K562 (cell line): ENCODE measurements at regions not wholly inside any gene's neighbourhood (a gene's known extent, or its start where the extent isn't known, plus 50 kb on each side); places are given as distances from the start of the nearest gene placed in this dataset.

Experiments used
- ATF4 ChIP-seq: fragments of 450-650 bp; formaldehyde crosslinking; IDR thresholded peaks from 2 replicates; pipeline ENCODE4 v1.4.0; 2022; ENCODE audit warnings: mild to moderate bottlenecking, moderate library complexity
- CTCF ChIP-seq, 3 experiments: IDR thresholded peaks in 2 of 3; conservative IDR thresholded peaks in 1 of 3; 2 replicates each; pipeline ENCODE4 v1.5.1; 2011 to 2012; ENCODE audit warnings: low read length in 3 of 3, mild to moderate bottlenecking in 3 of 3, control low read depth in 2 of 3, improper control_type of control experiment in 1 of 3, inconsistent platforms in 1 of 3, low read depth in 1 of 3, mixed read lengths in 1 of 3, moderate library complexity in 1 of 3; ENCODE audit not compliant: insufficient read depth in 2 of 3
- FOS ChIP-seq: IDR thresholded peaks from 3 replicates; pipeline ENCODE4 v1.6.1; 2011; ENCODE audit not compliant: insufficient read length; ENCODE audit errors: extremely low read depth
- POLR2AphosphoS5 ChIP-seq: IDR thresholded peaks from 2 replicates; pipeline ENCODE4 v1.6.1; 2011; ENCODE audit warnings: mild to moderate bottlenecking, low read depth, low read length, moderate library complexity; ENCODE audit not compliant: control insufficient read depth, insufficient read depth
- ZSCAN29 ChIP-seq: fragments of 450-650 bp; IDR thresholded peaks from 2 replicates; pipeline ENCODE4 v1.6.1; 2017

- TF ChIP-seq POLR2AphosphoS5 (no peak), ATF4 (CRISPR knock-in tag) (no peak), CTCF (IDR thresholded peaks at IDR 0.05 in 2 of 3, conservative IDR thresholded peaks at IDR 0.05 in 1 of 3; ENCODE audit: insufficient read depth in 2 of 3, low read depth in 1 of 3, low read length in 3 of 3) (no peak), ZSCAN29 (no peak), FOS (no peak)
Measured at GRCh38 chr7:41117431-41117830, 585.5 kb downstream of the INHBA start.
